DMS79 treated with DMSO at 0.1 percent for 48 hours (cell line): ENCODE measurements at regions not wholly inside any gene's neighbourhood (a gene's known extent, or its start where the extent isn't known, plus 50 kb on each side); places are given as distances from the start of the nearest gene placed in this dataset.
"Not testable (repeated sequence)": the region's sequence is repeated elsewhere in the genome, so short reads cannot be mapped to it uniquely, and the experiment has no call there.

Source experiments
- DNase-seq: peaks from one replicate; lab custom pipeline; 2025; lab: John Stamatoyannopoulos, UW

GRCh38 chr2:234374736-234375135, 122.1 kb downstream of the ARL4C start:
- no peak for DNase-seq

DNA sequence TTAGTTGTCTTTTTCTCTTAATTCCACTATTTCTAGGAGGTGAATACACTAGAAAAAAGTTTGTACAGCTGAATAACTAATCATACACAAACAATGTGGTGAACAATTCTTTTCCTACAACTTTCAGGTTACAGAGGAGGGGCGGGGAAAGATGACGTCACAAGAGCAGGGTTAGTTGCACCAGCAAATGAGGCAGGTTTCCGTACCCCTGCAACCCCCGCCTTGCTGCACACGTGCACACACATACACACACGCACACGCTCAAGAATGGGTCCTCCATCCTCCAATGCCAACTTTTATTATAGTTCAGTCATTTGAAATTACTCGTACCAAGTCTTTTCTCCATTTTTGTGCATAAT, 122.8 kb downstream of the ARL4C start:
- DNase-seq = no peak

DNA sequence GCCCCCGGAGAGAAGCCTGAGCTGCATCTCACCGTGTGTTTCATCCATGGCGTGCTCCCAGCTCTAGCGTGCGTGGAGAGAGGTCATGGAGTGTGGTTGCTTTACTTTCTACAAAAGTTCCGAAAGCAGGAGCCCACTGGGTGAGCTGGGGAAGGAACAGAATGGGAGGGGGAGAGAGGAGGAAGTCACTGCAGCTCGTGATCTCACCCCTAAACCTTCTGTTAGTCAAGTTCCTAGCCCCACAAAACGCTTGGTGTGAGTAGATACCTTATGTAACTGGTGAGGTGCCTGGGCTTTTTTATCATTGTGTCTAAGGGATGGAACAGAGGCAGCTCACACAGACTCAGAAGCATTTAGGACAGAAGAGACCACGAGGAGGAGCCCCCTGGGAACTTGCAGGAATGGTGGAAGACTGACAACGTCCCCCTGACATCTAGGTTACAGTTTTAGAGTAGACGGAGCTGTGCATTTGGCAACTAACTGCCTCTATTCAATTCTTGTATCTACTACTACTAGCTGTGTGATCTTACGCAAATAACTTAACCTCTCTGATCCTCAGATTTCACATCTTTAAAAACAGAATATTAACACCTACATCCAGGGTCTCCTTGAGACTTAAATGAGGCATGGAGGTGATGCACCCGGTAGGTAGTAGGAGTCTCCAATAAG, 123.3 kb downstream of the ARL4C start:
- DNase-seq = no peak

DNA sequence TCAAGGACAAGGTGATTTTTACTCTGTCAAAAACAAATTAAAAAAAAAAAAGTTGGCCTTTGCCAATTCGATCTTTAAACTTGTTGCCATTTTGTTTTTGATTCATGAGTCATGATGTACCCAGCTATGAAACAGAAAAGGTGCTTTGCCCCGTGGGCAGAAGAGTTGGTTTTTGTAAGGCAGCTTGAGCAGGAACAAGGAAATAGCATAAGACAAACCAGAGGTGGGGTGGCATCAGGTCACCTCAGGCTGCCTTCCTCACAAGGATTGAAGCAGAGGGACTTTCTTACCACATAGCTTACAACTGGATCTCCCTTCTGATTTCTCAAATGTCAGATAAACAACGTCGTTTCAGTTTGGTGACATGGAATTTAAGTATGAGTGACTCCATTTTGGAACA, 123.8 kb downstream of the ARL4C start:
- no peak for DNase-seq

- no peak for DNase-seq
Observed at GRCh38 chr2:234372506-234372905, 124.4 kb downstream of the ARL4C start.

DNA sequence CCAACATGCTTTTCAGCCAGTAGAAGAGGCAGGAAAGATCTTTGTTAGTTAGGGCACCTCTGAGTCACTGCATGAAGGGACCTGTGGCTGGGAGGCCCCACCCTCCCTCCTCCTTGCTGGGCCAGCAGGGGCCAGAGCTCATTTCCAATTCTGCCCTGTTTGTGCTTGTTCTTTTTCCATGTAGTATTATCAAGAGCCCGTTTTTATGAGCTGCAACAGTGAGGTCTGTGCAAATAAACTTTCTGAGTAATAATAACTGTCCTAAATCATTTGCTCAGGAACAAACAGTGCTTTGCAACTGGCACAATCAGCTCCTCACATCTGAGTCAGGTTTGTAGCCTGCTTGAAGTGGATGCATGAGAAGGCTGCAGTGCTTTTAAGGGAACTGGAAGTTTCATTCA, 128.0 kb downstream of the ARL4C start:
- peak; percentile 72 for DNase-seq

- peak; percentile 21 for DNase-seq
Observed at GRCh38 chr2:234366891-234367290, 130.0 kb downstream of the ARL4C start.

DNA sequence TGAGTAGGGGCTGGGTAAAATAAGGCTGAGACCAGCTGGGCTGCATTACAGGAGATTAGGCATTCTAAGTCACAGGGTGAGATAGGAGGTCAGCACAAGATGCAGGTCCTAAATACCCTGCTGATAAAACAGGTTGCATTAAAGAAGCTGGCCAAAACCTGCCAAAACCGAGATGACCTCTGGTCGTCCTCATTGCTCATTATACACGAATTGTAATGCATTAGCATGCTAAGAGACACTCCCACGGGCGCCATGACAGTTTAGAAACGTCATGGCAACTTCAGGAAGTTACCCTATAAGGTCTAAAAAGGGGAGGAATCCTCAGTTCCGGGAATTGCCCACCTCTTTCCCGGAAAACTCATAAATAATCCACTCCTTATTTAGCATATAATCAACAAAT, 132.2 kb downstream of the ARL4C start:
- DNase-seq = no peak

- no peak for DNase-seq
Observed at GRCh38 chr2:234363647-234364294, 133.1 kb downstream of the ARL4C start.

GRCh38 chr2:234363011-234363487, 133.8 kb downstream of the ARL4C start:
- peak; percentile 88 for DNase-seq

DNA sequence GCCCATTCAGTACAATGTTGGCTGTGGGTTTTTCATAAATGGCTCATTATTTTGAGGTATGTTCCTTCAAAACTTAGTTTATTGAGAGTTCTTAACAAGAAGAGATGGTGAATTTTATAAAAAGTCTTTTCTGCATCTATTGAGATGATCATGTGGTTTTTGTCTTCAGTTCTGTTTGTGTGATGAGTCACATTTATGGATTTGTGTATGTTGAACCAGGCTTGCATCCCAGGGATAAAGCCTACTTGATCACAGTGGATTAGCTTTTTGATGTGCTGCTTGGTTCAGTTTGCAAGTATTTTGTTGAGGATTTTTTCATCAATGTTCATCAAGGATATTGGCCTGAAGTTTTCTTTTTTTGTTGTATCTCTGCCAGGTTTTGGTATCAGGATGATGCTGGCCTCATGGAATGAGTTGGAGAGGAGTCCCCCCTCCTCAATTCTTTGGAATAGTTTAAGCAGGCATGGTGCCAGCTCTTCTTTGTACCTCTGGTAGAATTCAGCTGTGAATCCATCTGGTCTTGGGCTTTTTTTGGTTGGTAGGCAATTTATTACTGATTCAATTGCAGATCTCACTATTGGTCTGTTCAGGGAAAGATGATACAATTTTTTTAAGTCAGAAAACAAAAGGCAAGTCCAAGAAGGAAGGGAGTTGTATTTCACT, 136.4 kb downstream of the ARL4C start:
- not testable (repeated sequence) for DNase-seq

DNA sequence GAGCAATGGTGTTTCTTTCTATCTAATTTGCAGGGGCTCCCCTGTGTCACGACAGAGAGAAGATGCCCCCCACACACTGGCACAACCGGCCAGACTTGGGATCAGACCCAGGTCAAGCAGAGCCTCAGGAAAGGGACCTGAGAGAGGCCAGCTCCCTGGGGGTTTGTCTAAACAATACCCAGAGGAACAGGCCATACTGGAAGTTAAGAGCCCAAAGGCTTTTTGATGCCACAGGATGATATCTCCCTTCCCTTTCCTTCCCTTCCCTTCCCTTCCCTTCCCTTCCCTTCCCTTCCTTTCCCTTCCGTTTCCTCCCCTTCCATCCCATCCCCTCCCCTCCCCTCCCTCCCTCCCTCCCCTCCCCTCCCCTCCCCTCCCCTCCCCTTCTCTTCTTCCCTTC, 139.2 kb downstream of the ARL4C start:
- DNase-seq = no peak

DNA sequence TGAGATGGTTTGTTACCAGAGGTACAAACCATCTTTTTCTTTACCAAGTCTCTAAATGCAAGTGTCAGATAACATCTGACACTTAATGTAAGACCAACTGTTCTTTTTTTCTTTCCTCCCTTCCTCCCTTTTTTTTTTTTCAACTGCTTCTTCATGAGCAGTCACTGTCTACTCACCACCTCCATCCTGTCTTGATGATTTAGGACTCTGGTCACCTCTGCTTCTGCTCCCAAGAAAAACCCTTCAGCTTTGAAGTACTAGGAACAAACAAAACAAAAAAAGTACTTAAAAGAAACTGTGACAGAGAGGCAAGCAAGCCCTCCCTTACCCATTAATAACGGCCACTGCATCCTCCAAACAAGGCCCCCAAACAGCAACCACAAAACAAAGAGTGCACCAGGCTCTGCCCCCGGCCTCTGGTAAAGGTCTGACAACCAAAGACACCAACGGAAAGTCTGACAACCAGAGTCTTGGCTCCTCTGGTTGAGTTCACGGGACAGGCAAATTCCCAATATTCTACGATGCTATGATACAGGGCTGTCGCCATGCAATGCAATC, 141.0 kb downstream of the ARL4C start:
- DNase-seq = no peak

- DNase-seq = no peak
Observed at GRCh38 chr2:234355021-234355720, 141.7 kb downstream of the ARL4C start.

DNA sequence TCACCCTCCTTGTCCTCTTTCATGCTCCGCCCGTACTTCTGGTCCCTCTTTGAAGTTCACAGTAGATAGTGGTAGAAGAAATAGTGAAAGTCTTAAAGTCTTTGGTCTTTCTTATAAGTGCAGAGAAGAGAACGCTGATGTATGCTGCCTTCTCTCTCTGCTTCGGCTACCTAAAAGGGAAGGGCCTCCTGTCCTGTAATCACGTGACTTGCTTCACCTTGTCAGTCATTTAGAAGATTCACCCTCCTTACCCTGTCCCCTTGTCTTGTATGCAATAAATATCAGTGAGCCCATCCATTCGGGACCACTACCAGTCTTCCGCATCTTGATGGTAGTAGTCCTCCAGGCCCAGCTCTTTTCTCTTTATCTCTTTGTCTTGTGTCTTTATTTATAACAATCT, 144.6 kb downstream of the ARL4C start:
- no peak for DNase-seq

- not testable (repeated sequence) for DNase-seq
Observed at GRCh38 chr2:234351866-234352265, 145.0 kb downstream of the ARL4C start.

- DNase-seq = no peak
Observed at GRCh38 chr2:234348081-234348480, 148.8 kb downstream of the ARL4C start.

DNA sequence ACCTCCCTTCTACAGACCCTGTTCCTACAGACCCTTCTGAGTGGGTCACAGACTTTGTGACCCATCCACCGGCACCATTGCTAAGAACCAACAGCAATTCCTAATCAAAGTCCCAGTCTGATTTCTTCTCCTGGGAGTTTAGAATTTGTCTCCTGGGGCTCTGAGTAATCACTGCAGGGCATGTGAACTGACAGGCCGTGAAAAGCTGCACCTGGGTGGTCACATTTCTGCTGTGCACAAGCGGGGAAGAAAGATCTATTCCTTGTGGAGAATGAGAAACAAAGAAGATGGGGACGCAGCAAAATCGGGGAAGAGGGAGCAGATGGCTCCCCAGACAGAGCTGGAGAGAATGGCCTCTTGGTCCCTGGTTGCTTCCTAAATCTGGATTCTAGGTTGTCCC, 151.0 kb downstream of the ARL4C start:
- DNase-seq = no peak

- no peak for DNase-seq
Observed at GRCh38 chr2:234344012-234344411, 152.9 kb downstream of the ARL4C start.

DNA sequence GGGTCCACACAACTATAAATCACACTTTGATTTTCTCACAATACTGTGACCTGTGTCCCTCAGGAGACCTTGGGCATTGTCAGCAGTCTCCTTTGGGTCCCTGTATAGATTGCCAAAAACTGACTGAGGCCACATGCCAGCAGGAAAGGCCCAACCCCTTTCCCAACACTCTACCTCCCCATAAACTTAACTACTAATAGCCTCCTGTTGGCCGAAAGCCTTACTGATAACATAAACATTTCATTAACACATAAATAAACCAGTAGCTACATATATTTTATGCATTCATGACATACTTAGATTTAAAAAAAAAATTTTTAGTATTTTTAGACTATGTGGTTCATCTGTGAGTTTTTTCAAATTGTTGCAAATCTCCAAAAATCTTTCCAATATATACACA, 153.5 kb downstream of the ARL4C start:
- DNase-seq = no peak

DNA sequence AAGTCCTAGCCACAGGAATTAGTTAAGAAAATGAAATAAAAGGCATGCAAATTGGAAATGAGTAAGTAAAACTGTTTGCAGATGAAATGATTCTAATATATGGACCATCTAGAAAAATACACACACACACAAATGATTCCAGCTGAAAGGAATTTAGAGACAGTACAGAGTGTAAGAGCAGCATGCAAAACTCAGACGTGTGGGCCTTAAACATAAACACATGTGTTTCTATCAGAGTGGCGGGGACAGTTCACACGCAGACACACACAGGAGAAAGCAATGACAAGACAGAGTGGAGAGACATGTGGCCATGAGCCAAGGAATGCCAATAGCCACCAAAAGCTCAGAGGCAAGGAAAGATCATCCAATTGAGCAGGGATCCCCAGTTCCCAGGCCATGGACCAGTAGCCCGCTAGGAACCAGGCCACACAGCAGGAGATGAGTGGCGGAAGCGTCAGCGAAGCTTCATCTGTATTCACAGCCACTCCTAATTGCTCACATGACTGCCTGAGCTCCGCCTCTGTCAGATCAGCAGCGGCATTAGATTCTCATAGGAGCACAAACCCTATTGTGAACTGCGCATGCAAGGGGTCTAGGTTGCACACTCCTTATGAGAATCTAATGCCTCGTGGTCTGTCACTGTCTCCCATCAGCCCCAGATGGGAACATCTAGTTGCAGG, 155.4 kb downstream of the ARL4C start:
- DNase-seq = no peak

- no peak for DNase-seq
Observed at GRCh38 chr2:234339501-234339900, 157.4 kb downstream of the ARL4C start.
